ENCODE measurements at regions not wholly inside any gene's neighbourhood (a gene's known extent, or its start where the extent isn't known, plus 50 kb on each side); places are given as distances from the start of the nearest gene placed in this dataset.

DNA sequence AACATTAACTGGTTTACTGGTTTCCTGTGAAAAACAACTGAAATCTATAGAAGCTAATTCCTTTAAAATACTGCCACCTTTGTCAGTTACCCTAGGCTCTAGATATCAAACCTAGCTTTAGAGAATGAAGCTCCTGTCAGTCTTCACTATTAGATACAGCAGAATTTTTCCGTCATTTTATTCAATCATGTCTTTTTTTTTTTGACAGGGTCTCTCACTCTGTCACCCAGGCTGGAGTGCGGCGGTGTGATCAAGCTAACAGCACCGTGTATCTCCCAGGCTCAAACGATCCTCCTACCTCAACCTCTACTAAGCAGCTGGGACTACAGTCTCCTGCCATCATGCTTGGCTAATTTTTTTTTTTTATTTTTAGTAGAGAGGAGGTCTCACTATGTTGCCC lies 415.2 kb upstream of the LRRTM4 start (continued):
- TF ChIP-seq GABPA (IDR thresholded peaks at IDR 0.05 in 1 of 2, conservative IDR thresholded peaks at IDR 0.05 in 1 of 2) (no peak), RXRA (IDR thresholded peaks at IDR 0.05) (no peak)

DNA sequence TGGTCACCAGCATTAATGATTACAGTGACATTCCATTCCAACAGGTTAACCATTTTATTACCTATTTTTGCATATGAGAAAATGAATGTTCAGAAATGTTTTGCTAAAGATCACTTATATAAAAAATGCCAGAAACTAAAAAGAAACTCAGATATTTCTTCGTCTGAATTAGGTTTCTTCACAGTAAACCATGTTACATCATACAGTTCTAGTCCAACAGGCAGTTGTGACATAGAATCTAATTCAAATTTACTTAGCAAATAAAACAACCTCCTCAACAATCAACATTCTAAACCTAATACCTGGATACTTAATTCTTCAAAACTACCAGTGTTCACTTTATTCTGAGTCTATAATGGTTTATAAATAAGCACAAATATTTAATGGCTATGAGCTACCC lies 416.3 kb upstream of the LRRTM4 start:
- 28% methylated on average over 1 of the region's 1 CpG for WGBS
- TF ChIP-seq TAF1 (conservative IDR thresholded peaks at IDR 0.05), result no peak
- TF ChIP-seq RXRA (IDR thresholded peaks at IDR 0.05), result no peak
- no peak for TF ChIP-seq GABPA (IDR thresholded peaks at IDR 0.05 in 1 of 2, conservative IDR thresholded peaks at IDR 0.05 in 1 of 2)
- no peaks in the 10 kb centered on the region for H3K36me3 ChIP-seq (ENCODE audit: control insufficient read depth in 4 of 4, insufficient read depth in 3 of 4, low read depth in 1 of 4, low read length in 3 of 4)
- no peaks in the 10 kb centered on the region for H3K4me1 ChIP-seq (ENCODE audit: control insufficient read depth in 4 of 4, insufficient read depth in 4 of 4, low read length in 3 of 4)
- H3K9ac ChIP-seq (ENCODE audit: low read depth in 1 of 2, low read length in 2 of 2), result no peak overlapping the region
- no peak overlapping the region for H3K27ac ChIP-seq (ENCODE audit: low read depth in 1 of 2, low read length in 2 of 2)
- H3K4me3 ChIP-seq (ENCODE audit: low read depth in 1 of 3, low read length in 3 of 3), result no peak overlapping the region
- H3K27me3 ChIP-seq (ENCODE audit: control insufficient read depth in 4 of 4, insufficient read depth in 4 of 4, low read length in 3 of 4), result no peaks in the 10 kb centered on the region
- H3K9me3 ChIP-seq (ENCODE audit: control insufficient read depth in 4 of 4, low read length in 3 of 4), result no peaks in the 10 kb centered on the region
- no peak for DNase-seq (ENCODE audit: low spot score)

DNA sequence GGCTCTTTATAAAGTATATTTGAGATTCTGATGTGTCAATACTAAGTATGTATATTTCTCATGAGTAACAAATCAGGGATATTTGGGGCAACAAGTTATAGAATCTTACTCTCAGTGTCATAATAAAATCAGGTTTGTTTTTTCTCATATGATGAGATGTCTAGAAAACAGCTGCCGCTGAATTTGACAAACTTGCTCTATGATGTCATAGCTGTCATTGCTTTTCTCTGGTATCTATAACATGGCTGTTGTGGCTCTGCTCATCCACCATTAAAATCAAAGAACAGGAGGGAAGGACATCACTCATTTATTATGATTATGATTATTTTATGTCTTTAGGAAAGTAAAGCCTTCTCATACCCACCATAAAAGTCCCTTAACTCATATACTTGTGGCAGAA lies 417.2 kb upstream of the LRRTM4 start:
- H3K9ac ChIP-seq (ENCODE audit: low read depth in 1 of 2, low read length in 2 of 2), result no peak overlapping the region
- H3K27ac ChIP-seq (ENCODE audit: low read depth in 1 of 2, low read length in 2 of 2), result no peak overlapping the region
- no peaks in the 10 kb centered on the region for H3K27me3 ChIP-seq (ENCODE audit: control insufficient read depth in 4 of 4, insufficient read depth in 4 of 4, low read length in 3 of 4)
- H3K4me3 ChIP-seq (ENCODE audit: low read depth in 1 of 3, low read length in 3 of 3), result no peak overlapping the region
- no peaks in the 10 kb centered on the region for H3K9me3 ChIP-seq (ENCODE audit: control insufficient read depth in 4 of 4, low read length in 3 of 4)
- no peaks in the 10 kb centered on the region for H3K36me3 ChIP-seq (ENCODE audit: control insufficient read depth in 4 of 4, insufficient read depth in 3 of 4, low read depth in 1 of 4, low read length in 3 of 4)
- TF ChIP-seq, protein P1, sequence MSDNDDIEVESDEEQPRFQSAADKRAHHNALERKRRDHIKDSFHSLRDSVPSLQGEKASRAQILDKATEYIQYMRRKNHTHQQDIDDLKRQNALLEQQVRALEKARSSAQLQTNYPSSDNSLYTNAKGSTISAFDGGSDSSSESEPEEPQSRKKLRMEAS (IDR thresholded peaks at IDR 0.05), result no peak
- TF ChIP-seq GABPA (IDR thresholded peaks at IDR 0.05 in 1 of 2, conservative IDR thresholded peaks at IDR 0.05 in 1 of 2) (no peak), FOXA2 (IDR thresholded peaks at IDR 0.05) (no peak), YY1 (IDR thresholded peaks at IDR 0.05) (no peak), EGR1 (IDR thresholded peaks at IDR 0.05; ENCODE audit: low read depth in 2 of 2) (no peak), HNF4A (conservative IDR thresholded peaks at IDR 0.05) (no peak), FOXA1 (IDR thresholded peaks at IDR 0.05) (no peak)
- TF ChIP-seq, protein P2, sequence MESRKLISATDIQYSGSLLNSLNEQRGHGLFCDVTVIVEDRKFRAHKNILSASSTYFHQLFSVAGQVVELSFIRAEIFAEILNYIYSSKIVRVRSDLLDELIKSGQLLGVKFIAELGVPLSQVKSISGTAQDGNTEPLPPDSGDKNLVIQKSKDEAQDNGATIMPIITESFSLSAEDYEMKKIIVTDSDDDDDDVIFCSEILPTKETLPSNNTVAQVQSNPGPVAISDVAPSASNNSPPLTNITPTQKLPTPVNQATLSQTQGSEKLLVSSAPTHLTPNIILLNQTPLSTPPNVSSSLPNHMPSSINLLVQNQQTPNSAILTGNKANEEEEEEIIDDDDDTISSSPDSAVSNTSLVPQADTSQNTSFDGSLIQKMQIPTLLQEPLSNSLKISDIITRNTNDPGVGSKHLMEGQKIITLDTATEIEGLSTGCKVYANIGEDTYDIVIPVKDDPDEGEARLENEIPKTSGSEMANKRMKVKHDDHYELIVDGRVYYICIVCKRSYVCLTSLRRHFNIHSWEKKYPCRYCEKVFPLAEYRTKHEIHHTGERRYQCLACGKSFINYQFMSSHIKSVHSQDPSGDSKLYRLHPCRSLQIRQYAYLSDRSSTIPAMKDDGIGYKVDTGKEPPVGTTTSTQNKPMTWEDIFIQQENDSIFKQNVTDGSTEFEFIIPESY (IDR thresholded peaks at IDR 0.05), result no peak
- TF ChIP-seq, protein P3, sequence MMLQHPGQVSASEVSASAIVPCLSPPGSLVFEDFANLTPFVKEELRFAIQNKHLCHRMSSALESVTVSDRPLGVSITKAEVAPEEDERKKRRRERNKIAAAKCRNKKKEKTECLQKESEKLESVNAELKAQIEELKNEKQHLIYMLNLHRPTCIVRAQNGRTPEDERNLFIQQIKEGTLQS (IDR thresholded peaks at IDR 0.05), result no peak
- TF ChIP-seq, protein P4, sequence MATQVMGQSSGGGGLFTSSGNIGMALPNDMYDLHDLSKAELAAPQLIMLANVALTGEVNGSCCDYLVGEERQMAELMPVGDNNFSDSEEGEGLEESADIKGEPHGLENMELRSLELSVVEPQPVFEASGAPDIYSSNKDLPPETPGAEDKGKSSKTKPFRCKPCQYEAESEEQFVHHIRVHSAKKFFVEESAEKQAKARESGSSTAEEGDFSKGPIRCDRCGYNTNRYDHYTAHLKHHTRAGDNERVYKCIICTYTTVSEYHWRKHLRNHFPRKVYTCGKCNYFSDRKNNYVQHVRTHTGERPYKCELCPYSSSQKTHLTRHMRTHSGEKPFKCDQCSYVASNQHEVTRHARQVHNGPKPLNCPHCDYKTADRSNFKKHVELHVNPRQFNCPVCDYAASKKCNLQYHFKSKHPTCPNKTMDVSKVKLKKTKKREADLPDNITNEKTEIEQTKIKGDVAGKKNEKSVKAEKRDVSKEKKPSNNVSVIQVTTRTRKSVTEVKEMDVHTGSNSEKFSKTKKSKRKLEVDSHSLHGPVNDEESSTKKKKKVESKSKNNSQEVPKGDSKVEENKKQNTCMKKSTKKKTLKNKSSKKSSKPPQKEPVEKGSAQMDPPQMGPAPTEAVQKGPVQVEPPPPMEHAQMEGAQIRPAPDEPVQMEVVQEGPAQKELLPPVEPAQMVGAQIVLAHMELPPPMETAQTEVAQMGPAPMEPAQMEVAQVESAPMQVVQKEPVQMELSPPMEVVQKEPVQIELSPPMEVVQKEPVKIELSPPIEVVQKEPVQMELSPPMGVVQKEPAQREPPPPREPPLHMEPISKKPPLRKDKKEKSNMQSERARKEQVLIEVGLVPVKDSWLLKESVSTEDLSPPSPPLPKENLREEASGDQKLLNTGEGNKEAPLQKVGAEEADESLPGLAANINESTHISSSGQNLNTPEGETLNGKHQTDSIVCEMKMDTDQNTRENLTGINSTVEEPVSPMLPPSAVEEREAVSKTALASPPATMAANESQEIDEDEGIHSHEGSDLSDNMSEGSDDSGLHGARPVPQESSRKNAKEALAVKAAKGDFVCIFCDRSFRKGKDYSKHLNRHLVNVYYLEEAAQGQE (IDR thresholded peaks at IDR 0.05), result no peak
- TF ChIP-seq, protein P5, sequence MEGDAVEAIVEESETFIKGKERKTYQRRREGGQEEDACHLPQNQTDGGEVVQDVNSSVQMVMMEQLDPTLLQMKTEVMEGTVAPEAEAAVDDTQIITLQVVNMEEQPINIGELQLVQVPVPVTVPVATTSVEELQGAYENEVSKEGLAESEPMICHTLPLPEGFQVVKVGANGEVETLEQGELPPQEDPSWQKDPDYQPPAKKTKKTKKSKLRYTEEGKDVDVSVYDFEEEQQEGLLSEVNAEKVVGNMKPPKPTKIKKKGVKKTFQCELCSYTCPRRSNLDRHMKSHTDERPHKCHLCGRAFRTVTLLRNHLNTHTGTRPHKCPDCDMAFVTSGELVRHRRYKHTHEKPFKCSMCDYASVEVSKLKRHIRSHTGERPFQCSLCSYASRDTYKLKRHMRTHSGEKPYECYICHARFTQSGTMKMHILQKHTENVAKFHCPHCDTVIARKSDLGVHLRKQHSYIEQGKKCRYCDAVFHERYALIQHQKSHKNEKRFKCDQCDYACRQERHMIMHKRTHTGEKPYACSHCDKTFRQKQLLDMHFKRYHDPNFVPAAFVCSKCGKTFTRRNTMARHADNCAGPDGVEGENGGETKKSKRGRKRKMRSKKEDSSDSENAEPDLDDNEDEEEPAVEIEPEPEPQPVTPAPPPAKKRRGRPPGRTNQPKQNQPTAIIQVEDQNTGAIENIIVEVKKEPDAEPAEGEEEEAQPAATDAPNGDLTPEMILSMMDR (IDR thresholded peaks at IDR 0.05; ENCODE audit: low read depth, low read length, missing input control), result no peak
- H3K4me1 ChIP-seq (ENCODE audit: control insufficient read depth in 4 of 4, insufficient read depth in 4 of 4, low read length in 3 of 4), result no peaks in the 10 kb centered on the region
- 76% methylated on average over 1 of the region's 1 CpG for WGBS
- no peak for DNase-seq (ENCODE audit: low spot score)
